ENCODE measurements at regions not wholly inside any gene's neighbourhood (a gene's known extent, or its start where the extent isn't known, plus 50 kb on each side); places are given as distances from the start of the nearest gene placed in this dataset.

- 12% methylated on average over 29 of the region's 29 CpGs for WGBS
- peaks cover 0 to 29% (median 25%) of the 10 kb centered on the region in 4 donors for H3K4me1 ChIP-seq (ENCODE audit: control insufficient read depth in 4 of 4, insufficient read depth in 4 of 4, low read length in 3 of 4)
- peaks cover 0 to 1% (median 0%) of the 10 kb centered on the region in 4 donors for H3K36me3 ChIP-seq (ENCODE audit: control insufficient read depth in 4 of 4, insufficient read depth in 3 of 4, low read depth in 1 of 4, low read length in 3 of 4)
Observed at GRCh38 chr1:217138173-217138765, 415.0 kb upstream of the ESRRG start.

More at GRCh38 chr1:217138173-217138765, 415.0 kb upstream of the ESRRG start:
- no peak overlapping the region for H3K27ac ChIP-seq (ENCODE audit: low read depth in 1 of 2, low read length in 2 of 2)
- peaks cover 8 to 21% (median 19%) of the 10 kb centered on the region in 4 donors for H3K27me3 ChIP-seq (ENCODE audit: control insufficient read depth in 4 of 4, insufficient read depth in 4 of 4, low read length in 3 of 4)
- no peak for DNase-seq (ENCODE audit: low spot score)
- no peak overlapping the region for H3K9ac ChIP-seq (ENCODE audit: low read depth in 1 of 2, low read length in 2 of 2)
- TF ChIP-seq RAD21 (IDR thresholded peaks at IDR 0.05) (no peak), MAX (IDR thresholded peaks at IDR 0.05) (no peak), HNF4A (conservative IDR thresholded peaks at IDR 0.05) (no peak), CTCF (IDR thresholded peaks at IDR 0.05; ENCODE audit: low read depth, low read length, missing input control) (no peak), RXRA (IDR thresholded peaks at IDR 0.05) (no peak), SP1 (IDR thresholded peaks at IDR 0.05) (no peak), NR2F2 (IDR thresholded peaks at IDR 0.05) (no peak), FOXA1 (IDR thresholded peaks at IDR 0.05) (no peak), GABPA (IDR thresholded peaks at IDR 0.05 in 1 of 2, conservative IDR thresholded peaks at IDR 0.05 in 1 of 2) (no peak), ZBTB33 (IDR thresholded peaks at IDR 0.05) (no peak), HNF4G (IDR thresholded peaks at IDR 0.05) (no peak), EGR1 (IDR thresholded peaks at IDR 0.05; ENCODE audit: low read depth in 2 of 2) (no peak), JUND (IDR thresholded peaks at IDR 0.05) (no peak), YY1 (IDR thresholded peaks at IDR 0.05) (no peak), FOXA2 (IDR thresholded peaks at IDR 0.05) (no peak)
- TF ChIP-seq, protein P1, sequence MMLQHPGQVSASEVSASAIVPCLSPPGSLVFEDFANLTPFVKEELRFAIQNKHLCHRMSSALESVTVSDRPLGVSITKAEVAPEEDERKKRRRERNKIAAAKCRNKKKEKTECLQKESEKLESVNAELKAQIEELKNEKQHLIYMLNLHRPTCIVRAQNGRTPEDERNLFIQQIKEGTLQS (IDR thresholded peaks at IDR 0.05): no peak
- TF ChIP-seq, protein P2, sequence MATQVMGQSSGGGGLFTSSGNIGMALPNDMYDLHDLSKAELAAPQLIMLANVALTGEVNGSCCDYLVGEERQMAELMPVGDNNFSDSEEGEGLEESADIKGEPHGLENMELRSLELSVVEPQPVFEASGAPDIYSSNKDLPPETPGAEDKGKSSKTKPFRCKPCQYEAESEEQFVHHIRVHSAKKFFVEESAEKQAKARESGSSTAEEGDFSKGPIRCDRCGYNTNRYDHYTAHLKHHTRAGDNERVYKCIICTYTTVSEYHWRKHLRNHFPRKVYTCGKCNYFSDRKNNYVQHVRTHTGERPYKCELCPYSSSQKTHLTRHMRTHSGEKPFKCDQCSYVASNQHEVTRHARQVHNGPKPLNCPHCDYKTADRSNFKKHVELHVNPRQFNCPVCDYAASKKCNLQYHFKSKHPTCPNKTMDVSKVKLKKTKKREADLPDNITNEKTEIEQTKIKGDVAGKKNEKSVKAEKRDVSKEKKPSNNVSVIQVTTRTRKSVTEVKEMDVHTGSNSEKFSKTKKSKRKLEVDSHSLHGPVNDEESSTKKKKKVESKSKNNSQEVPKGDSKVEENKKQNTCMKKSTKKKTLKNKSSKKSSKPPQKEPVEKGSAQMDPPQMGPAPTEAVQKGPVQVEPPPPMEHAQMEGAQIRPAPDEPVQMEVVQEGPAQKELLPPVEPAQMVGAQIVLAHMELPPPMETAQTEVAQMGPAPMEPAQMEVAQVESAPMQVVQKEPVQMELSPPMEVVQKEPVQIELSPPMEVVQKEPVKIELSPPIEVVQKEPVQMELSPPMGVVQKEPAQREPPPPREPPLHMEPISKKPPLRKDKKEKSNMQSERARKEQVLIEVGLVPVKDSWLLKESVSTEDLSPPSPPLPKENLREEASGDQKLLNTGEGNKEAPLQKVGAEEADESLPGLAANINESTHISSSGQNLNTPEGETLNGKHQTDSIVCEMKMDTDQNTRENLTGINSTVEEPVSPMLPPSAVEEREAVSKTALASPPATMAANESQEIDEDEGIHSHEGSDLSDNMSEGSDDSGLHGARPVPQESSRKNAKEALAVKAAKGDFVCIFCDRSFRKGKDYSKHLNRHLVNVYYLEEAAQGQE (IDR thresholded peaks at IDR 0.05): no peak
- H3K9me3 ChIP-seq (ENCODE audit: control insufficient read depth in 4 of 4, low read length in 3 of 4): no peaks in the 10 kb centered on the region
- no peak overlapping the region for H3K4me3 ChIP-seq (ENCODE audit: low read depth in 1 of 3, low read length in 3 of 3)
